Smooth muscle cell (in vitro differentiated cells): ENCODE measurements at regions not wholly inside any gene's neighbourhood (a gene's known extent, or its start where the extent isn't known, plus 50 kb on each side); places are given as distances from the start of the nearest gene placed in this dataset.

Experiments
- DNase-seq: peaks from one replicate; lab custom pipeline; 2025; ENCODE audit not compliant: unreplicated experiment; lab: John Stamatoyannopoulos, UW
- H2AFZ ChIP-seq: fragments of 200-600 bp; sonication (generic); 2 replicates; pipeline ENCODE4 v1.6.0; 2016; ENCODE audit warnings: antibody characterized with exemption, low read depth, mild to moderate bottlenecking
- H3F3A ChIP-seq: fragments of 200-600 bp; sonication (generic); 2 replicates; pipeline ENCODE4 v1.6.0; 2017; ENCODE audit warnings: antibody characterized with exemption, low read depth
- H3K27ac ChIP-seq: fragments of 200-600 bp; sonication (generic); 2 replicates; pipeline ENCODE4 v1.5.1; 2016; ENCODE audit warnings: low read depth, mild to moderate bottlenecking
- H3K27me3 ChIP-seq: fragments of 200-600 bp; sonication (generic); 2 replicates; pipeline ENCODE4 v1.6.1; 2016; ENCODE audit warnings: low read depth, mild to moderate bottlenecking
- H3K36me3 ChIP-seq: fragments of 200-600 bp; sonication (generic); 2 replicates; pipeline ENCODE4 v1.5.1; 2016; ENCODE audit warnings: low read depth
- H3K4me1 ChIP-seq: fragments of 200-600 bp; sonication (generic); 2 replicates; pipeline ENCODE4 v1.5.1; 2016; ENCODE audit warnings: low read depth
- H3K4me2 ChIP-seq: fragments of 200-600 bp; sonication (generic); 2 replicates; pipeline ENCODE4 v1.6.0; 2016; ENCODE audit warnings: mild to moderate bottlenecking
- H3K4me3 ChIP-seq: fragments of 200-600 bp; sonication (generic); 2 replicates; pipeline ENCODE4 v1.5.1; 2016; ENCODE audit warnings: mild to moderate bottlenecking
- H3K79me2 ChIP-seq: fragments of 200-600 bp; sonication (generic); 2 replicates; pipeline ENCODE4 v1.6.0; 2016; ENCODE audit warnings: low read depth, mild to moderate bottlenecking
- H3K9ac ChIP-seq: fragments of 200-600 bp; sonication (generic); 2 replicates; pipeline ENCODE4 v1.6.0; 2016; ENCODE audit warnings: low read depth
- H3K9me3 ChIP-seq: fragments of 200-600 bp; sonication (generic); replicated peaks from 2 replicates; pipeline ENCODE4 v1.5.1; 2016; ENCODE audit warnings: low read depth
- H4K20me1 ChIP-seq: fragments of 200-600 bp; sonication (generic); 2 replicates; pipeline ENCODE4 v1.6.0; 2016; ENCODE audit warnings: low read depth
- WGBS: methylation state at CpG from one replicate; pipeline ENCODE4 v1.1.7; 2016; ENCODE audit warnings: low lambda C conversion rate; 5-methylcytosine and 5-hydroxymethylcytosine counted together
- TF ChIP-seq, protein P1 (sequence below): fragments of 200-600 bp; sonication (generic); IDR thresholded peaks from 2 replicates; pipeline ENCODE4 v1.5.1; 2017; ENCODE audit warnings: borderline replicate concordance, mild to moderate bottlenecking, antibody characterized with exemption; ENCODE audit not compliant: insufficient read depth, poor library complexity, severe bottlenecking

GRCh38 chr1:106615473-106615872 lies 441.0 kb upstream of the PRMT6 start:
- H3K27me3 ChIP-seq: no peaks in the 10 kb centered on the region
- H3K4me2 ChIP-seq: no peak overlapping the region
- H2AFZ ChIP-seq: no peak overlapping the region
- no peaks in the 10 kb centered on the region for H3F3A ChIP-seq
- no peak overlapping the region for H3K27ac ChIP-seq
- no peaks in the 10 kb centered on the region for H3K79me2 ChIP-seq
- H4K20me1 ChIP-seq: no peaks in the 10 kb centered on the region
- no peaks in the 10 kb centered on the region for H3K4me1 ChIP-seq
- WGBS: 79% methylated on average over 2 of the region's 2 CpGs
- H3K4me3 ChIP-seq: no peak overlapping the region
- no peak overlapping the region for H3K9ac ChIP-seq
- no peaks in the 10 kb centered on the region for H3K36me3 ChIP-seq
- no peaks in the 10 kb centered on the region for H3K9me3 ChIP-seq
- no peak for DNase-seq
- TF ChIP-seq, protein P1, sequence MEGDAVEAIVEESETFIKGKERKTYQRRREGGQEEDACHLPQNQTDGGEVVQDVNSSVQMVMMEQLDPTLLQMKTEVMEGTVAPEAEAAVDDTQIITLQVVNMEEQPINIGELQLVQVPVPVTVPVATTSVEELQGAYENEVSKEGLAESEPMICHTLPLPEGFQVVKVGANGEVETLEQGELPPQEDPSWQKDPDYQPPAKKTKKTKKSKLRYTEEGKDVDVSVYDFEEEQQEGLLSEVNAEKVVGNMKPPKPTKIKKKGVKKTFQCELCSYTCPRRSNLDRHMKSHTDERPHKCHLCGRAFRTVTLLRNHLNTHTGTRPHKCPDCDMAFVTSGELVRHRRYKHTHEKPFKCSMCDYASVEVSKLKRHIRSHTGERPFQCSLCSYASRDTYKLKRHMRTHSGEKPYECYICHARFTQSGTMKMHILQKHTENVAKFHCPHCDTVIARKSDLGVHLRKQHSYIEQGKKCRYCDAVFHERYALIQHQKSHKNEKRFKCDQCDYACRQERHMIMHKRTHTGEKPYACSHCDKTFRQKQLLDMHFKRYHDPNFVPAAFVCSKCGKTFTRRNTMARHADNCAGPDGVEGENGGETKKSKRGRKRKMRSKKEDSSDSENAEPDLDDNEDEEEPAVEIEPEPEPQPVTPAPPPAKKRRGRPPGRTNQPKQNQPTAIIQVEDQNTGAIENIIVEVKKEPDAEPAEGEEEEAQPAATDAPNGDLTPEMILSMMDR: no peak

- WGBS: 91% methylated on average over 11 of the region's 11 CpGs
- Histone ChIP-seq H3K36me3 (no peaks in the 10 kb centered on the region), H3K27ac (no peak overlapping the region), H3F3A (no peaks in the 10 kb centered on the region), H3K79me2 (no peaks in the 10 kb centered on the region), H3K9me3 (no peaks in the 10 kb centered on the region), H4K20me1 (no peaks in the 10 kb centered on the region), H3K4me2 (no peak overlapping the region), H3K27me3 (no peaks in the 10 kb centered on the region), H3K4me3 (no peak overlapping the region), H3K9ac (no peak overlapping the region), H2AFZ (no peak overlapping the region), H3K4me1 (no peaks in the 10 kb centered on the region)
- TF ChIP-seq, protein P1: no peak
- DNase-seq: no peak
Observed at GRCh38 chr1:106619080-106619826, 437.2 kb upstream of the PRMT6 start.

GRCh38 chr1:106619827-106620134 lies 436.7 kb upstream of the PRMT6 start:
- Histone ChIP-seq H2AFZ (no peak overlapping the region), H3K36me3 (no peaks in the 10 kb centered on the region), H3K4me1 (no peaks in the 10 kb centered on the region), H3K9ac (no peak overlapping the region), H3K9me3 (no peaks in the 10 kb centered on the region), H3K4me3 (no peak overlapping the region), H3K79me2 (no peaks in the 10 kb centered on the region), H3K27me3 (no peaks in the 10 kb centered on the region), H4K20me1 (no peaks in the 10 kb centered on the region), H3F3A (no peaks in the 10 kb centered on the region), H3K4me2 (no peak overlapping the region), H3K27ac (no peak overlapping the region)
- 79% methylated on average over 5 of the region's 5 CpGs for WGBS
- DNase-seq: no peak
- TF ChIP-seq, protein P1: no peak

DNA sequence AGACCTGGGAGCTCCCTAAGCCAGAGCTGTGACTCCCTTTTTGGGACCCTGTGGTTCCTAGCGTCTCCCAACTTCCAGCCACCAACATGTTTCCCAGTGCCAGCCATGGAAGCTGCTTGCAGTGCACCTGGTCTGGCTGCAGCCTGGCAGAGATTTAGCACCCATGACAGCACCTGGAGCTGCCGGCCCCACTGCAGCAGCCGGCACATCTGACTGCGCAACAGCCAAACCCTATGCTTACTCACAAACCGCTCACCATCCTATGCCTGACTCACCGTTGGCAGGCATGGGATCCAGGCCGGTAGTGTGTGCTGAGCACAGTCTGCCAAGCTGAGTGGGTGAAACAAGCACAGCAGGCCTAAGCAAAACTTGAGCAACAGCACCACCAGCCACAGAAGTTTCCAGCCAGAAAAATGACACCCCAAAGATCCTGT lies 435.9 kb upstream of the PRMT6 start:
- H3K4me1 ChIP-seq: no peaks in the 10 kb centered on the region
- no peaks in the 10 kb centered on the region for H3K9me3 ChIP-seq
- H2AFZ ChIP-seq: no peak overlapping the region
- H3K4me2 ChIP-seq: no peak overlapping the region
- H3K36me3 ChIP-seq: no peaks in the 10 kb centered on the region
- no peak overlapping the region for H3K9ac ChIP-seq
- no peaks in the 10 kb centered on the region for H3K27me3 ChIP-seq
- 63% methylated on average over 7 of the region's 7 CpGs for WGBS
- TF ChIP-seq, protein P1: no peak
- H3K79me2 ChIP-seq: no peaks in the 10 kb centered on the region
- H3K27ac ChIP-seq: no peak overlapping the region
- no peaks in the 10 kb centered on the region for H3F3A ChIP-seq
- H3K4me3 ChIP-seq: no peak overlapping the region
- no peak for DNase-seq
- H4K20me1 ChIP-seq: no peaks in the 10 kb centered on the region
